CD4-positive, alpha-beta T cell treated with Interleukin-4 for 1 hour (primary cell): ENCODE measurements at regions not wholly inside any gene's neighbourhood (a gene's known extent, or its start where the extent isn't known, plus 50 kb on each side); places are given as distances from the start of the nearest gene placed in this dataset.

Experiments used
- DNase-seq, 2 donors: peaks; one replicate each; pipeline ENCODE4 v3.0.0-alpha.2; 2020 to 2022

DNA sequence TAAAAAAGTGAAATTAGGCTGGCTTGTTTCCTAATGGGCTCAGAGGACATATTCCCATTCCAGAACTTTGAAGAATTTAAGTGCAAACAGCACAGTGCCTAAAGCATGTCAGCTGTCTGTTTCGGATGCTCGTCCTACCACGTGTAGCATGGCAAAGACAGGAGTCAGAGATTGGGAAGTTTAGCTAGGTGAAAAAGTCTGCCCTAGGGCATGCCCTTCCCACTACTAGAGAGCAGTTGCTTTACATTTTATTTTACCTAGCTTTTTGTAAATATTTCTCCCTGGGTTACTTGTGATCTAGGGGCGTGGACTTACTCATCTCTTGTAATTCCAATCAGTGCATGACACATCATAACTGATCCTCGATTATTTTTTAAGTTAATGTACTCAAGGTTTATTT is 111.1 kb downstream of the LMO4 start:
- no peak for DNase-seq

- peak in 1 of 2 donors; percentile 23 for DNase-seq
These were observed 120.8 kb downstream of the LMO4 start for GRCh38 chr1:87449348-87449963.

DNA sequence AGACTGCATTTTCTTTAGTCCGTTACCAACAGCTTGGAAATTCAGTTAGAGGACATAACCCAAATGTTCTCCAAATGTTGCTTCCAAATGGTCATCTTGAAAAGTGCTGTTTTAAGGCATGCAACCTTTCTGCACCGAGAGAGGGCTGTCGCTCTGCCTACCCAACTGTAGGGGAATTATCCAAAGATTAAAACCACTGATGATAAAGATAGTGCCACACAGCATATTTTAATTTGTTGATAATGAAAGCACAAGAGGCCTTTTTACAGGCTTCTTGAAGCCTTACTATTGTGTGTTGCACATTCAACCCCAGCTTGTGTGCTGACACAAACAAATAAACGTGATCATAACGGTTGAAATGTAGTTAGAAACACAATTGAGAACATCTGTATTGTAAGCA is 121.5 kb downstream of the LMO4 start:
- no peak for DNase-seq

DNA sequence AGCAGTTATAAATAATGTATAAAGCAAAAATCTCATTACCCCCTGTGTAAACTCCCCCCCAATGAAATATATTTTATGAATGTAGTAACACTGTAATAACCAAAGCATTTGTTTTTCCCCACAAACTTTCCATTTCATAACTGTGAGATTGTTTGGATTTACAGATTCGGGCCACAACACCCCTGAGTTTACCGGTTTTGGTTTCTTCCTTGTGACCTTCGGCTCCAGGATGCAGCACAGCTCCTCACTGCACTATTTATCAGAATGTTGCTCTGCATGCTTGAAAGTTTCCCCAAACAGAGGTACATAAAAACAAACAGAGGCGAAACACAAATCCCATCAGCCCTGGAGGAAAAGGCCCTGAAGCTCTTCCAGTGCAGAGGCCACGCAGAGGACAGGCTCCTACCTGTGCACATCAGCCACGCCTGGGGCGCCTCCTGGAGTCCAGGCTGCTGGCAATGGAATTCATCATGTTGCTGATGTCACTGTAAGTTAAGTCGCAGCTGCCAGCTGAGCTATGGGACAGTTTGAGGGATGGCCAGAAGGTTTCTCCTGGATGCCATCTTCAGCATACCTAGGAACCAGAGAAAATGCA is 122.0 kb downstream of the LMO4 start:
- DNase-seq: peak in 1 of 2 donors; percentile 40

GRCh38 chr1:87451229-87451920 is 122.7 kb downstream of the LMO4 start:
- no peak for DNase-seq

- no peak for DNase-seq
These were observed 124.0 kb downstream of the LMO4 start for GRCh38 chr1:87452648-87453047.

DNA sequence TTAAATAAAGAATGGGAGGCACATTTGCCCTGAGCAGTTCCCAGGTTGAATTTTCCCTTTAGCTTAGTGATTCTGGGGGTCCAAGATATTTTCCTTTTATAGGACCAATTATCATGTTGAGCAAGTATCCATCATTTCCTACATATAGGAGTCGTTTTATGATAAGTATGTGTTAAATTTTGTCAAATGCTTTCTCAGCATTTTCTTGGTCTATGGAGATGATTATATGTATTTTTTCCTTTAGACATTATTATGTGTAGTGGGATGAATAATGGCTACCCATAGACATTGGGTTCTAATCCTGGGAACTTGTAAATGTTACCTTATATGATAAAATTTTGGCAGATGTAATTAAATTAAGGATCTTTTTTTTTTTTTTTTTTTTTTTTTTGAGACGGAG is 128.7 kb downstream of the LMO4 start:
- no peak for DNase-seq

DNA sequence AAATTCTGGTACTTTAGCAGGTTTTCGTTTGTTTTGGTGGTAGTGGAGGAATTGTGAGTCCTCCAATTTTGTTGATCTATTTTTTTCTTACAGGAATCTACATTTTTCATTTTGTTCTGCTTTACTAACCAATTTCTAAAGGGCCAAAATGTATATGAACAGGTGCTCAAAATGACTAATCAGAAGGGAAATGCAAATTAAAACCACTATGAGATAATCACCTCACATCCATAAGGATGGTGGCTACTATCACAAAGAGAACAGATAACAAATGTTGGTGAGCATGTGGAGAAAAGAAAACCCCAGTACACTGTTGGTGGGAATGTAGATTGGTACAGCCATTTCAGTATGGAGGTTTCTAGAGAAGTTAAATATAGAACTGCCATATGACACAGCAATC is 134.2 kb downstream of the LMO4 start:
- DNase-seq: no peak

- DNase-seq: no peak
These were observed 135.4 kb downstream of the LMO4 start for GRCh38 chr1:87464022-87464490.

DNA sequence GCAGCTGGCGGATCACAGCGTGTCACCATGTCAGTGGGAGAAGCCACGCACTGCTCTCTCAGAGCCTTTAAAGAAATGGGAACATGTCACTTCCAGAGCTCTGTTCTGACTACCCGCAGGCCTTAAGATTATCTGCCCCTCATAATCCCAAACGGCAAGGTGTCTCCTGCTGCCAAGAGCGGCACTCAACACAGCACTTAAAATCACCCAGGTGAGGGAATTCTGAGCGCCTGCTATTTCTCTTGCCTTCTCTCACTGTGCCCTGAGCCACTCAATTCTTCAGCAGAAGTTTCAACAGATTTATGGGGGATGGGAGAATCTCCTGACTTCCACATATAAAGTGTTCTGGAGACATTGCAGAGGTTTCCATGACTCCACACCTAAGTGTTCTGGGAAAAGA is 137.9 kb downstream of the LMO4 start:
- DNase-seq: no peak

GRCh38 chr1:87472716-87473115 is 144.0 kb downstream of the LMO4 start:
- no peak for DNase-seq

DNA sequence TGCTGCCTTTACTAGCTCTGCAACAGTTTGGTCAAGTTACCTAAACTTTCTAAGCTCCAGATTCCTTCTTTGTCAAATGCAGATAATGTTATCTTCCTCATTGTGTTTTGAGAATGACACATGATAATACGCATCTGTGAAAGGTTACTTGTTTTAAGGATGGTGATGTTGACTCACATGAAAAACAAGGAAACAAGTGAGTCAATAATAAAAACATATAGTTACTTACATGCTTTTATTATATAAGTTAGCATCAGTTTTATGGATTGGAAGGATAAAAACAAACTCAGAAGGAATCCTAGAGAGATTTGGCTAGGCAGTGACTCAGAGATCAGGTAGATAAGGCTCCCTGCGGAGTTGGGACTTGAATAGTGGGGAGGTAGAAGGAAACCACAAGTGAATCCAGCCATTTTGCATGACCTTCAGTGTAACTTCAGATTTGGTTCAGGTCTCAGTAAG is 144.6 kb downstream of the LMO4 start:
- DNase-seq: no peak

DNA sequence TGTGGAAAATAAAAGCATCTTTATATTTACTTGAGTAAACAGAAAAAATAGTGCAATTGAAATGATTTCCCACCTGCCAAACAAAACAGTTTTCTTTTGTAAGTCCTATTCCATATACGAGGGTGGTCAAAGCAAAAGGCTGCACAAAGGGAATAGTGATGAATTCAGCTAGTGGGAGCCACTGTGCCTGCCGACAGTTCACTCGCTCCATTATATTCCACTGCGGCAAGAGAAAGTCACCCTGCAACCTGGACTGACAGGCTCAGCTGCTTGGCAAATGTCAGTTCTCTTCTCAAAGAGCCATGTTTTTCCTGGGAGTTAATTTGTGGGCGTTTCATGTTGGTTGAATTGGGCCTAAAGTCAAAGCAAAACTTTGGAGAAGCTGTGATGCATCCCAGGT is 145.4 kb downstream of the LMO4 start:
- DNase-seq: no peak

DNA sequence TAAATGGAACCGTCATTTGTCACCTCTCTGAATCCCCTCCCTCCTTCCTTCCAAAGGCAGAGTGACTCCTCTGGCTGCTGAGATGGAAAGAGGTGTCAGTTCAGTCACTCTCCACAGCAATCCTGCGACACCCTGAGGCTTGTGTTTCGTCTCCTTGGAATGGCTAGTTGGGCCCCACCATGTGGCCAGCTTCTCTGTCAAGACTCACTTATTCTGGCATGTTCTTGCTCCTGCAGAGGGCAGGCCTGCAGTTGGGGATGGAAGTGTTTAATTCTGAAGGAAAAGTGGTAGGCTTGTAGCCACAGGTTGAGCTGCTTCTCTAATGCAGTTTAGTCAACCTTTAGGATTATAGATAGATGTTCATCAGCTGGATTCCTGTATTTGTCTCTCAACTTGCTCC is 149.6 kb downstream of the LMO4 start:
- no peak for DNase-seq

DNA sequence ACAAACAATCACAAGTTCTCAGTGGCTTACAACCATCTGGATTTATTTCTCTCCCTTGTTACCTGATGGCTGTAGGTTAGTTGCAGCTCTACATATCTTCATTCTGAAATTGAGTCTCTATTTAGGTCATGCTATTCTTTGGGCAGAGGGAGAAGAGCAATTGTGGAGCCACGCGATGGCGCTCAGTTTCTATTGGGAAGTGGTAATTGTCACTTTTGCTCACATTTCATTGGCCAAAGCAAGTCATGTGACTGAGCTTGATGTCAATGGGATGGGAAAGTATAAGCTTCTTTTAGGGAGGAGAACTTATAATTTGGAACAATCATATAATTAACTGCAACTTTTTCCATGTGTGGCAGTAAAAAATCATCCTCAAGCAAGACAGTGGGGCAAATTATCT is 166.5 kb downstream of the LMO4 start:
- no peak for DNase-seq

DNA sequence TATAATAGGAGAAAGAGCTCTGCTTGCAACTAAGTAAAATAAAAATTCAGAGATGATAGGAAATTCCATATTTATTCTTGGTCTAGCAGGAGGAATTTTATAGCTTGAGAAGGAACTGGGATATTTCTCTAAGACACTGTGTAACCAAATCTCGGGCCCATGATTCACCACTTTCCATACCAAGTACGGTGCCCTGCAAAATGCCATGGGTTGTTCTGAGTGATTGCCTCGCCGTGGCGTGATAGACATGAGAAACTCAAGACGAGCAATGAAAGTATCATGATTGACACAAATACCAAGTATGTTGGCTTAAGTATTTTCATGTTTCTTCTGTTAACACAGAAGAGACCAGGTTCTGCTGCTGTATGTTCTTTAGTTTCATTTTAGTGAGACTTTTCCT is 167.2 kb downstream of the LMO4 start:
- DNase-seq: no peak

DNA sequence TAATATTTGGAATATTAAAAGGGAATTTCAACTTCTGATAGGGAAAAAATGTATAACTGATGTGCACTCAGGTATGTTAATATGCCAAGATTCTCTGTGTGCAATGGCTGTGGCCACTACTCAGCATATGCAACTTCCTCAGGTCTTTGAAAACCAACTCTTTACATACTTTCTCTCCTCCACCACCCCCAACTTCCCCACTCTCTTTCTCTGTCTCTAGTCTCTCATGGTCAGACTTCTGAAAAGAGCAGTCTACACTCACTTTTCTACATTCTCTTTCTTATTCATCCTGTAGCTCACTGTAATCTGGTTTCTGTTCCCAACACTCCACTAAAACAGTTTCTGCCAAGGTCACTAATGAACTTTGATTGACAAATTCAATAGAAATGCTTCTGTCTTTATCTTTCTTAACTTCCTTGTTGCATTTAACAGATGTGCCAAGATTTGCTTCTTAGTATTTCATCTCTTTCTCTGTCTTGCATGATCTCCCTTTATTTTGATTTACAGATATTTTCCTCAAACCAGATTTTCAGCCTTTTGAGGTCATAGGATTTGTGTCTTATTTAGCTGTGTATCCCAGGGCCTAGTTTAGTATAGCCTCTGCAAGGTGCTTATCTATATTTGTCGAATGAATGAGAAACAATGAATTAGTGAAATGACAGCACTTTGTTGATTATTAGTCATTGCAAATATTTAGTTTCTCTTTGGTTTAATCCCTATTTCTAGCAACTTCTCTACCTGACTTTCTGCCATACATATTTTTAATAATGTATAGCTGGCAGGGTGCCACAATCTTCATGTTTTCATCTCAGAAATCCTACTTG is 168.9 kb downstream of the LMO4 start:
- no peak for DNase-seq

DNA sequence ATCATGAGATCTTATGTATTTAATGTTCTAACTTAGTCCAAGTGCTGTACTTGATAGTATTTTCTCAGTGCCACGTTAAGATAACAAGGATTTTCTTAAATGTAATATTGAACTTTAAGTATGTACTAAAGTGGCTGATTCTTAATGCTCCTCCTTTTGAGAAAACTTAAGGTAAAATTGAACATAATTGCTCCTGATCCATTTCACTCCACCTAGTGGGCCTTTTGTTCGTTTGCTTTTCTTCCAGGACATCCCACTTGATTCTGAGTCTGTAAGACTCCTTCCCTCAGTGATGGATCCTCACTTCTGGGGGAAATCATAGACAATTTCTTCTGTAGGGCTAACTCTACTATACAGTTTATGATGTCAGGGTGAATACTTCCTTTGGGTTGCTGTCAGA is 173.1 kb downstream of the LMO4 start:
- DNase-seq: peak in 1 of 2 donors; percentile 2

DNA sequence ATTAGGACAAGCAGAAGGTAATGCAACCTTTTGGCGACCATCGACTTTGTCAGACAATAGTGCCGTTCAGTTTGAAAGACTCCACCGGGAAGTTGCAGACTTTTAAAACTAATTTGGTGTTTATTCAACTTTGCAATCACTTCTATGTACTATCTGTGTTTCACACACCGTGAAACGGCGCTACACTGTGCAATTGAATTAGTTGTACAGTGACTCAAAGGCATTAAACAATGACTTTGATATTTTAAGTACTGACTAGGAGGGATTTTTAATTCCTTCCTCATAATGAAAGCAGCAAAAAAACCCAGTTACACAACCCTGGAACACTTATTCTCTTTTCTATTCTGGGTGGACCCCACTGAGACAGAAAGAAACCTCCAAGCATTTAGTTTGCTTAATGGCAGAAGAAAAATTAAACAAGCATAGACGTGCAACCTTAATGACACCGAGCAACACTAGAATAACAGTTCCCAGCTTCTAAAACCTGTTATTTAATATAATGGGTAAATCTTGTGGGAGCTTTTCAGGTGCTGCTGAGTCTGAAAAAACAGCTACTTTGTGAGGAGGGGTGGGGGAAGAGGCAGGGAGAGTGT is 176.8 kb downstream of the LMO4 start:
- no peak for DNase-seq

GRCh38 chr1:87506147-87506546 is 177.5 kb downstream of the LMO4 start:
- DNase-seq: no peak

DNA sequence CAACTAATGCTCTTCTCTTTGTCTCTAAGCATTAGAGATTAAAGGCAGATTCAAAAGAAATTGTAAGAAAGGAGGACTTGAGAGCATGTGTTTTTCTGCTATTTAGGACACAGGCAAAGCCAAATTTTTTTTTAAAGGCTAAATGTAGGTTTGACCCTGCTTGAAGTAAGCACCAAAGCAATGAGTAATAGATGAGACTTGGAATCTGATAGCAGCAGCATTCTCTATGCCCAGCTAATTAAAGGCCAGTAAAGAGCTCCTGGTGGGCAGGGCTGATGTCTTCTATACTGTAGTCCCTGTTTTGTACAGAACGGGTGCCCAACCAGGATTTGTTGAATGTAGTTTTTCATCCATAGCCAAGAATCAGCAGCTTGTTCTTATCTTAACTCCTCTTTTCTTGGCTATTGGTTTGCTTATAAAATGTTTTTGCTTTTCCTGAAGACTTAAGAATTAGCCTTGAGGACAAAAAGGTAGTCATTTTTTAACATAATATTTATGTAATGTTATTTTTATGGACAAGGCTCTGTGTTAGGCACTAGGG is 179.6 kb downstream of the LMO4 start:
- no peak for DNase-seq

- DNase-seq: no peak
These were observed 181.9 kb downstream of the LMO4 start for GRCh38 chr1:87510540-87510939.

GRCh38 chr1:87511449-87511848 is 182.8 kb downstream of the LMO4 start:
- no peak for DNase-seq
